Upper lobe of left lung (tissue), 4 donors: ENCODE measurements at regions not wholly inside any gene's neighbourhood (a gene's known extent, or its start where the extent isn't known, plus 50 kb on each side); places are given as distances from the start of the nearest gene placed in this dataset.

Source experiments
- POLR2A ChIP-seq, 4 donors: fragments of 450-650 bp; IDR thresholded peaks; one replicate each; pipeline ENCODE4 v1.5.1; 2016 to 2017; ENCODE audit warnings: antibody characterized with exemption in 4 of 4, mild to moderate bottlenecking in 2 of 4
- POLR2AphosphoS5 ChIP-seq, 2 donors: sonication (generic); formaldehyde crosslinking; IDR thresholded peaks; one replicate each; pipeline ENCODE4 v1.5.1; 2017; ENCODE audit warnings: antibody characterized with exemption in 2 of 2
- TF ChIP-seq, protein P1 (sequence below), 6 experiments: fragments of 450-650 bp in 4 of 6; fragments of 200-600 bp in 2 of 6; sonication (generic) in 2 of 6; IDR thresholded peaks; one replicate each; pipeline ENCODE4 v1.5.1; 2016 to 2019; ENCODE audit warnings: antibody characterized with exemption in 6 of 6

DNA sequence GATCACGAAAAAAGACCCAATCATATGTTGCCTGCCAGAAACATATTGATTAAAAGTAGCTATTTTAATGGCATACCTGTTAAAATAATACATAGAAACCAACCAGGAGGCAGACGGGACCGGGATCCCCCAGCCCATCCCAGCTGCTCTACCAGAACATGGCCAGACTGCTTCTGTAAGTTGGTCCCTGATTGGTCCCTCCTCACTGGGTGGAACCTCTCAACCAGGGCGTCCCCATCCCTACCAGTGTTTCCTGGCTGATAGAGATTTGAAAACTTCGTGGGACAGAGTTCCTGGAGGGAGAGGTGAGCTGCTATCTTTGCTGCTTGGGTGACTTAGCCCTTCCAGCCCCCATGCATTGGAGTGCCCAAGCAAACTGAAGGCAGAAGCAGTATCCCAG lies 256.2 kb downstream of the TRAM1L1 start:
- TF ChIP-seq, protein P1, sequence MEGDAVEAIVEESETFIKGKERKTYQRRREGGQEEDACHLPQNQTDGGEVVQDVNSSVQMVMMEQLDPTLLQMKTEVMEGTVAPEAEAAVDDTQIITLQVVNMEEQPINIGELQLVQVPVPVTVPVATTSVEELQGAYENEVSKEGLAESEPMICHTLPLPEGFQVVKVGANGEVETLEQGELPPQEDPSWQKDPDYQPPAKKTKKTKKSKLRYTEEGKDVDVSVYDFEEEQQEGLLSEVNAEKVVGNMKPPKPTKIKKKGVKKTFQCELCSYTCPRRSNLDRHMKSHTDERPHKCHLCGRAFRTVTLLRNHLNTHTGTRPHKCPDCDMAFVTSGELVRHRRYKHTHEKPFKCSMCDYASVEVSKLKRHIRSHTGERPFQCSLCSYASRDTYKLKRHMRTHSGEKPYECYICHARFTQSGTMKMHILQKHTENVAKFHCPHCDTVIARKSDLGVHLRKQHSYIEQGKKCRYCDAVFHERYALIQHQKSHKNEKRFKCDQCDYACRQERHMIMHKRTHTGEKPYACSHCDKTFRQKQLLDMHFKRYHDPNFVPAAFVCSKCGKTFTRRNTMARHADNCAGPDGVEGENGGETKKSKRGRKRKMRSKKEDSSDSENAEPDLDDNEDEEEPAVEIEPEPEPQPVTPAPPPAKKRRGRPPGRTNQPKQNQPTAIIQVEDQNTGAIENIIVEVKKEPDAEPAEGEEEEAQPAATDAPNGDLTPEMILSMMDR (IDR thresholded peaks at IDR 0.05) = no peak
- TF ChIP-seq POLR2A (IDR thresholded peaks at IDR 0.05) (no peak), POLR2AphosphoS5 (IDR thresholded peaks at IDR 0.05) (no peak)
